ENCODE measurements at regions not wholly inside any gene's neighbourhood (a gene's known extent, or its start where the extent isn't known, plus 50 kb on each side); places are given as distances from the start of the nearest gene placed in this dataset.
A peak's percentile ranks its signal among the peaks of the same experiment; 100 is the strongest.
"Not testable (repeated sequence)": the region's sequence is repeated elsewhere in the genome, so short reads cannot be mapped to it uniquely, and the experiment has no call there.

DNA sequence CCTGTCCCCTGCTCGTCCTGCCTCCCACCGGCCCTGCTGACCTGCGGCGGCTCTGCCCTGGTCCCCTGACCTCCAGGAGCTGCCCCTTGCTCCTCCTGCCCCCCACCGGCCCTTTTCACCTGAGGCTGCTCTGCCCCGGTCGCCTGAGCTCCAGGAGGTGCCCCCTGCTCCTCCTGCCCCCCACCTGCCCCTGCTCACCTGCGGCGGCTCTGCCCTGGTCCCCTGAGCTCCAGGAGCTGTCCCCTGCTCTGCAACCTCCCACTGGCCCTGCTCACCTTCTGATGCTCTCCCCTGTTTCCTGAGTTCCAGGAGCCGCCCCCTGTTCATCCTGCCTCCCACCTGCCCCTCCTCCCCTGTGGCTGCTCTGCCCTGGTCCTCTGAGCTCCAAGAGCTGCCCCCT is 101.3 kb downstream of the TMEM121 start:
- Histone ChIP-seq H3K9me3 (no peaks in the 10 kb centered on the region), H3K4me1 (no peaks in the 10 kb centered on the region), H3K27ac (no peak overlapping the region), H3K36me3 (ENCODE audit: low read depth, missing control alignments) (no peaks in the 10 kb centered on the region), H3K27me3 (no peaks in the 10 kb centered on the region), H3K4me3 (no peak overlapping the region)
- DNase-seq, result no peak
- WGBS, 2 donors, result 77% methylated on average over 5 to 9 of the region's 10 CpGs
- TF ChIP-seq, protein P1, sequence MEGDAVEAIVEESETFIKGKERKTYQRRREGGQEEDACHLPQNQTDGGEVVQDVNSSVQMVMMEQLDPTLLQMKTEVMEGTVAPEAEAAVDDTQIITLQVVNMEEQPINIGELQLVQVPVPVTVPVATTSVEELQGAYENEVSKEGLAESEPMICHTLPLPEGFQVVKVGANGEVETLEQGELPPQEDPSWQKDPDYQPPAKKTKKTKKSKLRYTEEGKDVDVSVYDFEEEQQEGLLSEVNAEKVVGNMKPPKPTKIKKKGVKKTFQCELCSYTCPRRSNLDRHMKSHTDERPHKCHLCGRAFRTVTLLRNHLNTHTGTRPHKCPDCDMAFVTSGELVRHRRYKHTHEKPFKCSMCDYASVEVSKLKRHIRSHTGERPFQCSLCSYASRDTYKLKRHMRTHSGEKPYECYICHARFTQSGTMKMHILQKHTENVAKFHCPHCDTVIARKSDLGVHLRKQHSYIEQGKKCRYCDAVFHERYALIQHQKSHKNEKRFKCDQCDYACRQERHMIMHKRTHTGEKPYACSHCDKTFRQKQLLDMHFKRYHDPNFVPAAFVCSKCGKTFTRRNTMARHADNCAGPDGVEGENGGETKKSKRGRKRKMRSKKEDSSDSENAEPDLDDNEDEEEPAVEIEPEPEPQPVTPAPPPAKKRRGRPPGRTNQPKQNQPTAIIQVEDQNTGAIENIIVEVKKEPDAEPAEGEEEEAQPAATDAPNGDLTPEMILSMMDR (IDR thresholded peaks at IDR 0.05), result no peak
- TF ChIP-seq POLR2A (IDR thresholded peaks at IDR 0.05), result no peak
- intact Hi-C loops (cut with DNase I; ENCODE audit: low total_unique reads), result no loop called here

DNA sequence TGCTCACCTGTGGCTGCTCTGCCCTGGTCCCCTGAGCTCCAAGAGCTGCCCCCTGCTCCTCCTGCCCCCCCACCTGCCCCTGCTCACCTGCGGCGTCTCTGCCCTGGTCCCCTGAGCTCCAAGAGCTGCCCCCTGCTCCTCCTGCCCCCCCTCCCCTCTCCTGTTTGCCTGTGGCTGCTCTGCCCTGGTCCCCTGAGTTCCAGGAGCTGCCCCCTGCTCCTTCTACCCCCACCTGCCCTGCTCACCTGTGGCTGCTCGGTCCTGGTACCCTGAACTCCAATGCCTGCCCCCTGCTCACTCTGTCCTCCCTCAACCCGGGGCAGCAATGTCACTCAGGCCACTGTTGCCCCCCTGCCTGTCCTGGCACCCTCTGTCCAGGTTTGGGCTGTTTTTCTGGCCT is 101.7 kb downstream of the TMEM121 start:
- H3K27me3 ChIP-seq; H3K4me1 ChIP-seq; DNase-seq; H3K4me3 ChIP-seq; intact Hi-C loops (cut with DNase I; ENCODE audit: low total_unique reads); H3K27ac ChIP-seq; H3K36me3 ChIP-seq (ENCODE audit: low read depth, missing control alignments); H3K9me3 ChIP-seq: not testable (repeated sequence)
- 77 to 78% methylated on average over 4 of the region's 4 CpGs for WGBS, 2 donors

- H3K4me3 ChIP-seq; H3K27me3 ChIP-seq; intact Hi-C loops (cut with DNase I; ENCODE audit: low total_unique reads); DNase-seq; H3K4me1 ChIP-seq; H3K36me3 ChIP-seq (ENCODE audit: low read depth, missing control alignments); H3K9me3 ChIP-seq; H3K27ac ChIP-seq: not testable (repeated sequence)
- WGBS, 2 donors, result 45 to 59% methylated on average over 8 to 10 of the region's 11 CpGs
These were observed 102.2 kb downstream of the TMEM121 start for GRCh38 chr14:105628531-105629067.

- WGBS, 2 donors, result 77 to 83% methylated on average over 30 to 37 of the region's 38 CpGs
- intact Hi-C loops (cut with DNase I; ENCODE audit: low total_unique reads), result not testable (repeated sequence)
These were observed 102.9 kb downstream of the TMEM121 start for GRCh38 chr14:105629091-105629885.

GRCh38 chr14:105629886-105630215 is 103.5 kb downstream of the TMEM121 start:
- Histone ChIP-seq H3K27ac (no peak overlapping the region), H3K9me3 (no peaks in the 10 kb centered on the region), H3K4me1 (no peaks in the 10 kb centered on the region), H3K27me3 (no peaks in the 10 kb centered on the region), H3K36me3 (ENCODE audit: low read depth, missing control alignments) (no peaks in the 10 kb centered on the region), H3K4me3 (no peak overlapping the region)
- 79% methylated on average over 3 of the region's 5 CpGs; no CpG with 5 or more reads in 1 of the 2 donors for WGBS, 2 donors
- DNase-seq, result no peak
- intact Hi-C loops (cut with DNase I; ENCODE audit: low total_unique reads), result no loop called here
- no peak for TF ChIP-seq POLR2A (IDR thresholded peaks at IDR 0.05)
- TF ChIP-seq, protein P1 (IDR thresholded peaks at IDR 0.05), result no peak

More at GRCh38 chr14:105629091-105629885, 102.9 kb downstream of the TMEM121 start:
- H3K4me1 ChIP-seq; H3K4me3 ChIP-seq; H3K27ac ChIP-seq; H3K27me3 ChIP-seq; H3K36me3 ChIP-seq (ENCODE audit: low read depth, missing control alignments); H3K9me3 ChIP-seq; DNase-seq: not testable (repeated sequence)

DNA sequence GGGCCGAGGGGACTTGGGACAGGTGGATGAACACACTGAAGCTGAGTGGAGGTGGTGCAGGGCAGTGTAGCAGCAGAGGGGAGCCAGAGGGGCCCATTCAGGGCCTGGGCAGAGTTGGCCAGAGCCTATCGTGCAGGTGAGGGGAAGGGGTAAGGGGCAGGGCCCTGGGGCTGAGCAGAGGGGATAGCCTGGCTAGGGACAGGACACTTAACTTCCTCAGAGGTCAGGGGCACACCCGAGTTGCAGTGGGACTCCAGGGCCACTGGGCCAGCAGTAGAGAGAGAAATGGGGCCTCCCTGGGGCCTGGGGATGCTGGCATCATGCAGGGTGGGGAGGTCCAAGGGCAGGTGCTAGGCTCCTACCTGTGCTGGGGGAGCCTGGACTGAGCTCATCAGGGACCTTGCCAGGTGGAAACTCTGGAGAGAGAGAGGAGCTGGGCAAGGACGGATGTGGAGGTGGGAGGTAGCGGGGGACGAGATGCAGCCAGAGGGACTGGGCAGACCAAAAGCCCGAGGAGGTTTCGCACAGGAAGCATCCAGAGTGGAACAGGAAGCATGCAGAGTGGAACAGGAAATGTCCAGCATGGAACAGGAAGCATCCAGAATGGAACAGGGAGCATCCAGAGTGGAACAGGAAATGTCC is 104.0 kb downstream of the TMEM121 start:
- H3K4me3 ChIP-seq; H3K27ac ChIP-seq; H3K36me3 ChIP-seq (ENCODE audit: low read depth, missing control alignments); H3K4me1 ChIP-seq; DNase-seq; H3K27me3 ChIP-seq; intact Hi-C loops (cut with DNase I; ENCODE audit: low total_unique reads); H3K9me3 ChIP-seq: not testable (repeated sequence)
- WGBS, 2 donors, result 88 to 93% methylated on average over 6 to 7 of the region's 8 CpGs

- H3K27ac ChIP-seq; H3K4me1 ChIP-seq; H3K9me3 ChIP-seq; intact Hi-C loops (cut with DNase I; ENCODE audit: low total_unique reads); H3K27me3 ChIP-seq; H3K4me3 ChIP-seq; H3K36me3 ChIP-seq (ENCODE audit: low read depth, missing control alignments): not testable (repeated sequence)
- 87 to 88% methylated on average over 17 to 22 of the region's 24 CpGs for WGBS, 2 donors
- DNase-seq, result peak; percentile 32
These were observed 104.8 kb downstream of the TMEM121 start for GRCh38 chr14:105630935-105631779.

Data from testis (tissue), 2 donors.